ENCODE measurements at regions not wholly inside any gene's neighbourhood (a gene's known extent, or its start where the extent isn't known, plus 50 kb on each side); places are given as distances from the start of the nearest gene placed in this dataset.
"Not testable (repeated sequence)": the region's sequence is repeated elsewhere in the genome, so short reads cannot be mapped to it uniquely, and the experiment has no call there.

DNA sequence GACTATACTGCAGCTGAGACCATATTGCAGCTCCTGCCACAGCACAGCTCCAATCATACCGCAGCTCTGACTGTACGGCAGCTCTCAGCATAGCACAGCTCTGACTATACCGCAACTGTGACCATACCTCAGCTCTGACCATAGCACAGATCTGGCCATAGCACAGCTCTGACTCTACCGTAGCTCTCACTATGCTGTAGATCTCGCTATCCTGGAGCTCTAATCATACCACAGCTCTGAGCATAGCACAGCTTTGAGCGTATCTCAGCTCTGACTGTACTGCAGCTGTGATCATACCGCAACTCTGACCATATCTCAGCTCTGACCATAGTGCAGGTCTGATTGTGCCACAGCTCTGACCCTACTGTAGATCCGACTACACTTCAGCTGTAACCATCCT, 139.2 kb downstream of the ASMT start:
- DNase-seq (no peak), ATAC-seq (peak in 1 of 2 donors; percentile 11)
- no peaks in the 10 kb centered on the region for H3K27me3 ChIP-seq (ENCODE audit: low read depth)
- no peaks in the 10 kb centered on the region for H3K4me1 ChIP-seq
- intact Hi-C loops (cut with DNase I) = no loop called here
- H3K36me3 ChIP-seq = no peaks in the 10 kb centered on the region
- no peak for TF ChIP-seq CTCF (IDR thresholded peaks at IDR 0.05)
- H3K4me3 ChIP-seq = no peak overlapping the region
- H3K27ac ChIP-seq = no peak overlapping the region
- H3K9me3 ChIP-seq = peaks cover 23% of the 10 kb centered on the region

GRCh38 chrX:1763294-1763693, 148.4 kb downstream of the ASMT start:
- ATAC-seq = no peak
- H3K9me3 ChIP-seq = no peaks in the 10 kb centered on the region

DNA sequence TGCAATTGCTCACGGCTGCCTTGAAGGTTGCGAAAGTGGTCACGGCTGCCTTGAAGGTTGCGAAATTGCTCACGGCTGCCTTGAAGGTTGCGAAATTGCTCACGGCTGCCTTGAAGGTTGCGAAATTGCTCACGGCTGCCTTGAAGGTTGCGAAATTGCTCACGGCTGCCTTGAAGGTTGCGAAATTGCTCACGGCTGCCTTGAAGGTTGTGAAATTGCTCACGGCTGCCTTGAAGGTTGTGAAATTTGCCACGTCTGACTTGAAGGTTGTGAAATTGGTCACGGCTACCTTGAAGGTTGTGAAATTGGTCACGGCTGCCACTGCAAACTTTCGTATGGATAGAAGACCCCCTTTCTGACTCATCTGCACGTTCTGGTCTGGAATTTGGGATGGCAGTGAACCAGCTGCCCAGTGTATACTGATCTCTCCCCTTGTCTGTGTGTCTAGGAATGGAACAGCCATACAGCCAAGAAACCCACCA, 150.1 kb downstream of the ASMT start:
- H3K27me3 ChIP-seq (ENCODE audit: low read depth); intact Hi-C loops (cut with DNase I); H3K4me3 ChIP-seq; H3K36me3 ChIP-seq; H3K4me1 ChIP-seq; H3K9me3 ChIP-seq; DNase-seq; ATAC-seq; H3K27ac ChIP-seq: not testable (repeated sequence)

More at GRCh38 chrX:1763294-1763693, 148.4 kb downstream of the ASMT start:
- no peaks in the 10 kb centered on the region for H3K27me3 ChIP-seq (ENCODE audit: low read depth)
- intact Hi-C loops (cut with DNase I) = no loop called here
- no peak for DNase-seq
- no peak for TF ChIP-seq CTCF (IDR thresholded peaks at IDR 0.05)
- no peak overlapping the region for H3K27ac ChIP-seq
- H3K4me3 ChIP-seq = no peak overlapping the region
- no peaks in the 10 kb centered on the region for H3K36me3 ChIP-seq
- no peaks in the 10 kb centered on the region for H3K4me1 ChIP-seq

DNA sequence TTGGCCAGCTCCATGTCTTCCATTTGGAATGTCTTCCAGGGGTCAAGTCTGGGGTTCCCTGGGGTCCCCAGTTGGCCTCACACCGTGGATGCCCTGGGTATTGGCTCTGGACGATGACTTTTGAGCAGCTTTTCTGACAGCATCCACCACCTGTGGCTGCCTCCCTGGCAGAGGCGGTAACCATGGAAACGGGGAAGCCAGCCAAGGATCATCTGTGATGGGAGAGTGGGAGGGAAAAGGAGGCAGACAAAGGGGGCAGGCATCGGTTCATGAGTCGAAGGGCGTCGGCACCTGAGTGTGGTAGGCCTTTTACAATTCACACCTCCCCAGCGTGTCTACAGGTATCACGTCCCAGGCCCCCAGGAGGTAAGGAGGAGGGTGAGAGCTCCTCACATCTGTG, 152.2 kb downstream of the ASMT start:
- H3K9me3 ChIP-seq = no peaks in the 10 kb centered on the region
- no peaks in the 10 kb centered on the region for H3K4me1 ChIP-seq
- no peak for TF ChIP-seq CTCF (IDR thresholded peaks at IDR 0.05)
- intact Hi-C loops (cut with DNase I) = no loop called here
- H3K36me3 ChIP-seq = no peaks in the 10 kb centered on the region
- no peak for ATAC-seq
- no peaks in the 10 kb centered on the region for H3K27me3 ChIP-seq (ENCODE audit: low read depth)
- H3K27ac ChIP-seq = no peak overlapping the region
- H3K4me3 ChIP-seq = no peak overlapping the region
- no peak for DNase-seq

GRCh38 chrX:1778817-1779216, 164.0 kb downstream of the ASMT start:
- no peaks in the 10 kb centered on the region for H3K9me3 ChIP-seq
- H3K27me3 ChIP-seq (ENCODE audit: low read depth) = no peaks in the 10 kb centered on the region
- DNase-seq (no peak), ATAC-seq (no peak)
- intact Hi-C loops (cut with DNase I) = no loop called here
- no peaks in the 10 kb centered on the region for H3K4me1 ChIP-seq
- H3K27ac ChIP-seq = no peak overlapping the region
- H3K36me3 ChIP-seq = no peaks in the 10 kb centered on the region
- H3K4me3 ChIP-seq = no peak overlapping the region
- TF ChIP-seq CTCF (IDR thresholded peaks at IDR 0.05) = no peak

GRCh38 chrX:1779626-1780025, 164.8 kb downstream of the ASMT start:
- intact Hi-C loops (cut with DNase I) = no loop called here
- no peaks in the 10 kb centered on the region for H3K9me3 ChIP-seq
- no peaks in the 10 kb centered on the region for H3K27me3 ChIP-seq (ENCODE audit: low read depth)
- H3K27ac ChIP-seq = no peak overlapping the region
- no peak overlapping the region for H3K4me3 ChIP-seq
- no peaks in the 10 kb centered on the region for H3K4me1 ChIP-seq
- H3K36me3 ChIP-seq = no peaks in the 10 kb centered on the region
- ATAC-seq = no peak
- no peak for DNase-seq
- TF ChIP-seq CTCF (IDR thresholded peaks at IDR 0.05) = no peak

Data from lower lobe of right lung (tissue), 2 donors.